ENCODE measurements at regions not wholly inside any gene's neighbourhood (a gene's known extent, or its start where the extent isn't known, plus 50 kb on each side); places are given as distances from the start of the nearest gene placed in this dataset.

GRCh38 chr2:53450923-53451322 lies 316.7 kb upstream of the CHAC2 start:
- H3K9me3 ChIP-seq (ENCODE audit: control insufficient read depth, low read length), result no peaks in the 10 kb centered on the region
- no peaks in the 10 kb centered on the region for H3K4me1 ChIP-seq
- H3K27me3 ChIP-seq (ENCODE audit: control insufficient read depth, insufficient read depth, low read length), result no peaks in the 10 kb centered on the region
- TF ChIP-seq, protein P1, sequence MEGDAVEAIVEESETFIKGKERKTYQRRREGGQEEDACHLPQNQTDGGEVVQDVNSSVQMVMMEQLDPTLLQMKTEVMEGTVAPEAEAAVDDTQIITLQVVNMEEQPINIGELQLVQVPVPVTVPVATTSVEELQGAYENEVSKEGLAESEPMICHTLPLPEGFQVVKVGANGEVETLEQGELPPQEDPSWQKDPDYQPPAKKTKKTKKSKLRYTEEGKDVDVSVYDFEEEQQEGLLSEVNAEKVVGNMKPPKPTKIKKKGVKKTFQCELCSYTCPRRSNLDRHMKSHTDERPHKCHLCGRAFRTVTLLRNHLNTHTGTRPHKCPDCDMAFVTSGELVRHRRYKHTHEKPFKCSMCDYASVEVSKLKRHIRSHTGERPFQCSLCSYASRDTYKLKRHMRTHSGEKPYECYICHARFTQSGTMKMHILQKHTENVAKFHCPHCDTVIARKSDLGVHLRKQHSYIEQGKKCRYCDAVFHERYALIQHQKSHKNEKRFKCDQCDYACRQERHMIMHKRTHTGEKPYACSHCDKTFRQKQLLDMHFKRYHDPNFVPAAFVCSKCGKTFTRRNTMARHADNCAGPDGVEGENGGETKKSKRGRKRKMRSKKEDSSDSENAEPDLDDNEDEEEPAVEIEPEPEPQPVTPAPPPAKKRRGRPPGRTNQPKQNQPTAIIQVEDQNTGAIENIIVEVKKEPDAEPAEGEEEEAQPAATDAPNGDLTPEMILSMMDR (IDR thresholded peaks at IDR 0.05), result no peak
- no peak overlapping the region for H3K4me3 ChIP-seq (ENCODE audit: low read depth, low read length)
- no peak overlapping the region for H3K9ac ChIP-seq
- no peak overlapping the region for H2AFZ ChIP-seq
- no peaks in the 10 kb centered on the region for H3K36me3 ChIP-seq (ENCODE audit: control insufficient read depth, insufficient read depth, low read length)
- no peak overlapping the region for H3K27ac ChIP-seq
- no peaks in the 10 kb centered on the region for H3K79me2 ChIP-seq
- no peak overlapping the region for H3K4me2 ChIP-seq (ENCODE audit: low read length)

DNA sequence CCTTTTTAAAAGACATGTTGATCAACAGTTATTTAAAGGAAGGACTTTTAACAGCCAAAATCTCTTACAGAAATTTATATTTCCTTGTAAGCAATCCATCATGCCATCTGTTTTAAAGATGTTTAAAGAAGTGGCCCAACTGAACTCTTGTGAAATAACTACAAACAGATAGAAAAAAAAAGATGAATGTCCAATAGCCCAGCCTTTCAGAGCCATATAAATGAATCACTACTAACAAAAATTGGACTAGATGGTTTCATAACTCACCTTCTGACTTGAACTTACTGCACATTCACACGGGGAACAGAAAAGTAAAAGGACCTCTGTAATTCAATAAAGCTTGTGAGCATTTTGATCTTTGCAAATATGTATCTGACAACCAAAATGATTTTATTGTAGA lies 319.0 kb upstream of the CHAC2 start:
- no peak overlapping the region for H3K4me2 ChIP-seq (ENCODE audit: low read length)

DNA sequence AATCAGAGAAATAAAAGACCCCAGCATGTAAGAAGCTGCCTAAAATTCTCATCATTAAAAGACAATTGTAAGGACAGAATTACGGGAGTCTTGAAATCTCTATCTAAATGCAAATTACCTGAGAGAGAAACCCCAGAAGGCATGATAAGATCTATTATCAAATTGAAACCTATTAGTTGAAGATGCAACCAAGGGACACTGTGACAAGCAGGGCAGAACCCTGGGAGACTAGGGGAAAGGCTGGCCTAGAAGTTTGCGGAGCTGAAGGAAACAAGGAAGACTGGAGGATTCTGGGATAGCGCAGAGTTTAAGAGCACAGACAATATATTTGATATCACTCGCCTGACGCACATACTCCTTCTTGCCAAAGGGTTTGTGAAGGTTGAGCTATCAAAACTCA lies 319.5 kb upstream of the CHAC2 start:
- H3K9me3 ChIP-seq (ENCODE audit: control insufficient read depth, low read length), result no peaks in the 10 kb centered on the region
- H2AFZ ChIP-seq, result no peak overlapping the region
- no peaks in the 10 kb centered on the region for H3K27me3 ChIP-seq (ENCODE audit: control insufficient read depth, insufficient read depth, low read length)
- H3K9ac ChIP-seq, result no peak overlapping the region
- H3K36me3 ChIP-seq (ENCODE audit: control insufficient read depth, insufficient read depth, low read length), result no peaks in the 10 kb centered on the region
- H3K4me2 ChIP-seq (ENCODE audit: low read length), result no peak overlapping the region
- TF ChIP-seq, protein P1 (IDR thresholded peaks at IDR 0.05), result no peak
- H3K4me3 ChIP-seq (ENCODE audit: low read depth, low read length), result no peak overlapping the region
- H3K79me2 ChIP-seq, result no peaks in the 10 kb centered on the region
- no peaks in the 10 kb centered on the region for H3K4me1 ChIP-seq
- no peak overlapping the region for H3K27ac ChIP-seq

More for the DNA sequence above, 319.0 kb upstream of the CHAC2 start:
- H2AFZ ChIP-seq, result no peak overlapping the region
- H3K79me2 ChIP-seq, result no peaks in the 10 kb centered on the region
- TF ChIP-seq, protein P1 (IDR thresholded peaks at IDR 0.05), result no peak
- no peak overlapping the region for H3K4me3 ChIP-seq (ENCODE audit: low read depth, low read length)
- H3K9ac ChIP-seq, result no peak overlapping the region
- H3K27ac ChIP-seq, result no peak overlapping the region
- H3K36me3 ChIP-seq (ENCODE audit: control insufficient read depth, insufficient read depth, low read length), result no peaks in the 10 kb centered on the region
- no peaks in the 10 kb centered on the region for H3K9me3 ChIP-seq (ENCODE audit: control insufficient read depth, low read length)
- no peaks in the 10 kb centered on the region for H3K27me3 ChIP-seq (ENCODE audit: control insufficient read depth, insufficient read depth, low read length)
- no peaks in the 10 kb centered on the region for H3K4me1 ChIP-seq

- no peaks in the 10 kb centered on the region for H3K36me3 ChIP-seq (ENCODE audit: control insufficient read depth, insufficient read depth, low read length)
- H3K4me1 ChIP-seq, result no peaks in the 10 kb centered on the region
- no peaks in the 10 kb centered on the region for H3K27me3 ChIP-seq (ENCODE audit: control insufficient read depth, insufficient read depth, low read length)
- H3K9me3 ChIP-seq (ENCODE audit: control insufficient read depth, low read length), result no peaks in the 10 kb centered on the region
- no peak overlapping the region for H3K27ac ChIP-seq
- H3K4me3 ChIP-seq (ENCODE audit: low read depth, low read length), result no peak overlapping the region
- H3K9ac ChIP-seq, result no peak overlapping the region
- no peak overlapping the region for H2AFZ ChIP-seq
- H3K79me2 ChIP-seq, result no peaks in the 10 kb centered on the region
- no peak overlapping the region for H3K4me2 ChIP-seq (ENCODE audit: low read length)
- TF ChIP-seq, protein P1 (IDR thresholded peaks at IDR 0.05), result no peak
Measured at GRCh38 chr2:53445383-53446070, 322.1 kb upstream of the CHAC2 start.

- H3K27me3 ChIP-seq (ENCODE audit: control insufficient read depth, insufficient read depth, low read length), result no peaks in the 10 kb centered on the region
- no peaks in the 10 kb centered on the region for H3K36me3 ChIP-seq (ENCODE audit: control insufficient read depth, insufficient read depth, low read length)
- no peak overlapping the region for H3K4me2 ChIP-seq (ENCODE audit: low read length)
- TF ChIP-seq, protein P1 (IDR thresholded peaks at IDR 0.05), result no peak
- H3K4me3 ChIP-seq (ENCODE audit: low read depth, low read length), result no peak overlapping the region
- no peak overlapping the region for H3K27ac ChIP-seq
- no peak overlapping the region for H2AFZ ChIP-seq
- no peak overlapping the region for H3K9ac ChIP-seq
- no peaks in the 10 kb centered on the region for H3K9me3 ChIP-seq (ENCODE audit: control insufficient read depth, low read length)
- no peaks in the 10 kb centered on the region for H3K4me1 ChIP-seq
- H3K79me2 ChIP-seq, result no peaks in the 10 kb centered on the region
Measured at GRCh38 chr2:53442783-53443182, 324.8 kb upstream of the CHAC2 start.

All from parathyroid adenoma (tissue), 2 donors.